GM19438 (cell line): ENCODE measurements at regions not wholly inside any gene's neighbourhood (a gene's known extent, or its start where the extent isn't known, plus 50 kb on each side); places are given as distances from the start of the nearest gene placed in this dataset.

ENCODE experiments used
- ATAC-seq: cut with Tn5 transposase; IDR thresholded peaks from one replicate; pipeline ENCODE4 v1.9.1; 2021; ENCODE audit warnings: low read depth; ENCODE audit not compliant: unreplicated experiment

DNA sequence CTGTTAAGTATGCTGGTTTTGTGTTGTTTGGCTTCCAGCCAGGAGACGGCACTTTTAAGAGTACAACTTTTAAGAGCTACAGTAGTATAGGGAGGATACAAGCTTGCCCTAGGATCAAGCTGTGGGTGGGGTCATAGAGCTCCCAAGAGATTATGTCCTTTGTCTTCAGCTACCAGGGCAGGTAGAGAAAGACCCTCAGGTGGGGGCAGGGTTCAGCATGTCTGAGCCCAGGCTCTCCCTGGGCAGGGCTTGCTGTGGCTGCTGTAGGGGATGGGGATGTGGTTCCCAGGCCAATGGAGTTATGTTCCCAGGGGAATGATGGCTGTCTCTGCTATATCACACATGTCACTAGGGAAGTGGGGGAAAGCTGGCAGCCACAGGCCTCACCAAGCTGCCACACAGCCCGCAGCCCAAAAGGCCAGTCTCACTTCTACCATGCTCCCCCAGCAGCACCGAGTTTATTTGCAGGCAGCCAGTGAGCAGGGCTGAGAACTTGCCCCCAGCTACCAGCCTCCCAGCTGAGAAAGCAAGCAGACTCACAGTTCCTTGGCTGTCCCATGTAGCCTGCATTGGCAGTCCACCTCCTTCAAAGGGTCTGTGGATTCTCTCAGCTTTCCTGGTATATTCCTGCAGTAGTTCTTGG, 105.7 kb upstream of the ERBB4 start:
- no peak for ATAC-seq

DNA sequence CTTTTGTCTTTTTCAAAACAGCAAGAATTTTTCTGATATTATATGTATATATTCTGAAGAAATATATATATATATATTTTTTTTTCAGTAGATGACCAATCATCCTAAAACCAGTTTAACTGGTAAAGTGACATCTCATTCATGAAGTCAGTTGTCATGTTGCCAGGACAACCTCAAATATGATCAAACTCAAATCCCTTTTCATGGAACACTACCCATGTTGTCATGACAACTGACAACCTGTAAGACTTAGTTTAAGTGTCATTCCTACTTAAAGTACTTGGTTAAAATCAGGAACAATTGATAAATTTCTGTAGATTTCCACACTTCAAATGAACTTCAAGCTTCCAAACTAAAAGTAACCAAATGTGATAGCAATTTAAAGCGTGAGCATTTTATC, 101.8 kb upstream of the ERBB4 start:
- ATAC-seq, result no peak

DNA sequence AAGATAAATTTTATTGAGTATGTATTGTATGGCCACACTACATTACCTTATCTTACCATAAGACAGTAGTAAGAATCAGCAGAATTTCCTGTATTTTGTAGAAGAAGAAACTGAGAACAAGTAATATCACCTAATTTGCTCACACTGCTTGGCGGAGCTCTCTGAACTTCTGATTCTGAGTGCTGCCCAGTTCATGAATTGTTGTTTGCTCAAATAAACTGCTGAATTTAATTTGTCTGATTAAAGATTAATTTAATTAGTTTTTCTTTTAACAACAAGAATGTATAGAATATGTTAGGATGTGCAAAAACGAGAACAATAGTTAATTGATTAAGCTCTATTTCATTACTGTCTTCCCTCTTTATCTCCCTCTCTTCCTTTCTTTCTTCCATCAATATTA, 100.1 kb upstream of the ERBB4 start:
- ATAC-seq, result no peak

DNA sequence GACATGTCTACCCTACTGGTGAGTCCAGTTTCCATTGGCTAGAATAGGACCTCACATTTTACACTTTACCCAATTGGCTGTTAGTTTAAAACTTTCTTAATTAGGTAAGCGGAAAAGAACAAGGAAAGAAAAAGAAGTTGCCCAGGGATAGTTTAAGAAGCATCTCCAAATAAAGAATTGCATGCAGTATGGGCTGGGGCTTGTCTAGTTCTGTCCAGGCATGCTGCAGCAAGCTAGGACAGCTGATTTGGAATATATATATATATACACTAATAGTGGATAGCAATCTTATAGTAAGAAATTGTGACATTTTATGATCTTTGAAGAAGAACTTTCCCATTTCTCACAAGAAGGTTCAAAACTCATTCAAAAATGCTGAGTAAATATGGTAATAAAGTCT, 90.0 kb upstream of the ERBB4 start:
- no peak for ATAC-seq

DNA sequence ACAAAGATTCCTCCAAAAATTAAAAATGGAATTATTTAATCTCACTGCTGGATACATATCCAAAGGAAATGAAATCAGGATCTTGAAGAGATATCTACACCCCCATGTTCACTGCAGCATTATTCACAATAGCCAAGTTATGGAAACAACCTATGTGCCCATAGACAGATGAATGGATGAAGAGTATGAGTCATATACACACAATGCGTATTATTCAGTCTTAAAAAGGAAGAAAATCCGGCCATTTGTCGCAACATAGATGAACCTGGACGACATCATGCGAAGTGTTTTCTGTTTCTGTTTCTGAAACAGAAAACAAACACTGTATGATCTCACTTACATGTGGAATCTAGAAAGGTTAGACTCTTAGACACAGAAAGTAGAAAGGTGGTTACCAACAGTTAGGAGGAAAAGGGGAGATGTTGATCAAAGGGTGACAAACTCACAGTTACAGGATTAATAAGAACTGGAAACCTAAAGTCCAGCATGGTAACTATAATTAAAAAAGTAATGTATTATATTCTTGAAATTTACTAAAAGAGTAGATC, 87.8 kb upstream of the ERBB4 start:
- no peak for ATAC-seq

DNA sequence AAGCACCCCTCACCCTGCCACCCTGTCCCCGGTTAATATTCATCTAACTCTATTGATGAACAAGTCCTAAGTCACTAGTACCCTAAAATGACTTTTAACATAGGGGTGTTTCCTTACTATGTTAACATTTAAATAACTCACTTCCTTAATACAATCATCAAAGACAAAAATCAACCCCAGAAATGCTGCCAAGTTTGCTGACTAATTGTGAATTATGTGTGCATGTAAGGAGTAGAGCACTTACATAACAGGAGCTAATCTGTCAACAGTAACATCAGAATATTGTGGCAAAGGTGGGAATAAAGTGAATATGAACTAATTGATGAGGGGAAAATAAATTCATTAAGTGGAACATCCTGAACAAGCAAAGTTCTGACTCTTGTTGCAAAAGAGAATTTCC, 81.4 kb upstream of the ERBB4 start:
- ATAC-seq, result no peak

DNA sequence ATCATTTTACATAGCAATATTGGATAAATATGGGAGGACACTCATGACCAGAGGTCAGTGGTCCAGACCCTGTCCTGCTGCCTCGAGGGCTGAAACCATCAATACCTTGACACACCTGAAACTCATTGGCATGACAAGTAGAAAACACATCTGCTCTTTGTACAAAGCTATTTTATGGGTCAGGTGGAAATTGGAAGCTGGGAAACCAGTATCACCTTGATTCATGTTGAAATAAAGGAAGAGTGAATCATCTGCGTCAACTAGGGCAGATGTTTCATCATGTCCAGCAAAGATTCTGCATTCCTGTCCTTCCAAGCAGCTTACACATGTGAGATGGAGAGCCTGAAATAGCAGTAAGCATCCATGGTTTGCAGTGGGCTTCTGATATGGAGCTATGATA, 80.0 kb upstream of the ERBB4 start:
- no peak for ATAC-seq

DNA sequence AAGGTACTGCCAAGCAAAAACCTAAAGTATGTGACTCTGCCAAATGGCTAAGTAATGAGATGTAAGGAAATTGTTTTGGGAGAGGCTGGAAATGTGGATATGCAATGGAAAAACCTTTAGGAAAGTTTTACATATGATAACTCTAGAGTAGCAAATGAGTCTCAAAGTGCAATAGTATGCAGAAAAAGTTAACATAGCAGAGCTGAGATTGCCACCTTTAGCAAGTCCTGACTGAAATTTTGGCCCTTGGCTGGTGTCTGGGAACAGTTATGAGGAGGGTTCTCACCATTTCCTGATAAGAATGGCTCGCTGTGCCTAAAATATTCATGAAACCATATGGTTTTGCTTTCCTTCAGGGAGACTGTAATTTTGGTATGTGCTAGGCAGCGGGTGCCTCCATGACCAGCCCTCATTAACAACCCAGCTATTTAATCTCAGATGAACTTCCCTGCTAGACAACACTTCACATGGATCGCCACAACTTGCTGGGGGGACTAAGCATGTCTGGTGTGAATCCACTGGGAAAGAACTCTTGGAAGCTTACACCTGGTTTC, 72.3 kb upstream of the ERBB4 start:
- no peak for ATAC-seq

DNA sequence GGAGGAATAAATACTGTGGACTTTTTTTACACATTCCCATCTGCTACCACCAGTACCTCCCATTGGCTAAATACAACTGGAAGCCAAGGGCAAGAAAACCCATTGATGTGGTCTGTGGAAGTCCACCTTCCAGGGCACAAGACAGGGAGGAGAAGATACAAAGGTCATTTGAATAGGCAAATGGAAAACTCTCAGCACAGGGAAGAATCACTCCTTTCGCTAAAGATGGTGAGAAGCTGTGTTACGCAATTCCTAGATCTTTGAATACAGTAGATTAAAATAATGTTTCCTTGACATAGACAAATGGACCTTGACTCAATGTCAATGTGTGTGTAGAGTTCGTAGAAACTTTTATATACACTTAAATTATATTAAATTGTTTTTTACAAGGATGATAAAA, 70.9 kb upstream of the ERBB4 start:
- ATAC-seq, result no peak

DNA sequence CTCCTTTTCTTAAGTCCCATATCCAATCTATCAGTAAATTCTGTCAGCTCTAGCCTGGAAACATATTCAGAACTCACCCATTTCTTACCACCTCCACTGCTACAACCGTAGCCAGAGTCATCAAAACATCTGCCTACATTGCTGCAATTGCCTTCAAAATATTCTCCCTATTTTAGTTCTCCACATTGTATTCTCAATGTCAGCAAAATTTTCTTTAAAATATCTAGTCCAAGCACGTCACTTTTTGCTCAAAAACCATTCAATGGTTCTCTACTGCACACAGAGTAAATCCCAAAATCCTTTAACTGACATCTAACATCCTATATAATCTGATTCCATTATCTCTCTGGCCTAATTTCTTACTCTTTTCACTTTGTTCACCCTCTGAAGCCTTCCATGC, 68.5 kb upstream of the ERBB4 start:
- no peak for ATAC-seq

DNA sequence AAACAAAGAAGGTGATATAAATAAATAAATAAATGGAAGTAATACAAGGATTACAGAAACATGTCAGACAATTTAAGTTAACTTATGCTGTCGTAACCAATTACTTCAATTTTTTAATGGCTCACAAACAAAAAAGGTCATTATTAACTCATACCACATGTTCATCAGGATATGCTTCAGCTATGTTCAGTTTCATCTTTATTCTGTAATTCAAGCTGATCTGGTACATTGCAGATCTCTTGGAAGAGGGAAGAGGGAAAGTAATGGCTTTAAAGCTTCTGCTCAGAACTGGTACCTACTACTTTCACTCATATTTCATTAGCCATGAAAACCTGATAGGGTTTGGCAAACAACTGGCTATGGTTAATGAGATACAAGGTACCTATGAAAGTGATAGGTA, 67.6 kb upstream of the ERBB4 start:
- ATAC-seq, result no peak

DNA sequence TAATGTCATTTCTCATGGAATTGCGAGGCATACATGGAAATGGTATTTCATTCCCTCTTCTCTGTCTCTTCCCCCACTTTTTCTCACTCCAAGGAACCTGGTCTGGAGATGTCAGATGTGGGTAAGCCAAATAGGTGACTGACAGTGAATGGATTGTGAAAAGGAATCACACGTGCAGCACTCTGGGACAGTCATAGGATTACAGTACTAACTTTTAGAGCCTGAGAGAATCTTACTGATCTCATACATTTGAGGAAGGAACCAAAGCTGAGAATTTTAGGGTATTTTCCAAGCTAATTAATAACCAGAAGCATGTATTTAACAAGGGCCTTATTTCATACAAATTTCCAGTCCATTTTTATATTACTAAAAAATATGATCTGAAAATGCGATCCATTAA, 58.1 kb upstream of the ERBB4 start:
- no peak for ATAC-seq

DNA sequence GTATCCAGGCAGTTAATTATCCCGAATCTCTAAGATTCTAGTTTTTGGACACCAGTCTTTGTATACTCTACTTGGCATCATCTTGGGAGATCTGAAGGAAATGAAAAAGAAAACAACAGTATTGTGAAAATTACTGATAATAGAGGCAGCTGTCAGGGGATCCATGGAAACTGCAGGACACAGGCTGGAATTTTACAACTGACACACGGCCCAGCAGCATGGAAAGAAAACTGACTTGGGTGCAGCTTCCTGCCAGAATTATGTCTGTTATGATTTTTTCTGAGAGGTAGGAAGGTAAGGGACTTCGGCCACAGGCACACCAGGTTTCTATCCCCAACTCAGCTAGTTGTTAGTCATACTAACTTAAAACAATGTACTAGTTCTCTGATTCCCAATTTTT, 57.7 kb upstream of the ERBB4 start:
- ATAC-seq, result no peak

DNA sequence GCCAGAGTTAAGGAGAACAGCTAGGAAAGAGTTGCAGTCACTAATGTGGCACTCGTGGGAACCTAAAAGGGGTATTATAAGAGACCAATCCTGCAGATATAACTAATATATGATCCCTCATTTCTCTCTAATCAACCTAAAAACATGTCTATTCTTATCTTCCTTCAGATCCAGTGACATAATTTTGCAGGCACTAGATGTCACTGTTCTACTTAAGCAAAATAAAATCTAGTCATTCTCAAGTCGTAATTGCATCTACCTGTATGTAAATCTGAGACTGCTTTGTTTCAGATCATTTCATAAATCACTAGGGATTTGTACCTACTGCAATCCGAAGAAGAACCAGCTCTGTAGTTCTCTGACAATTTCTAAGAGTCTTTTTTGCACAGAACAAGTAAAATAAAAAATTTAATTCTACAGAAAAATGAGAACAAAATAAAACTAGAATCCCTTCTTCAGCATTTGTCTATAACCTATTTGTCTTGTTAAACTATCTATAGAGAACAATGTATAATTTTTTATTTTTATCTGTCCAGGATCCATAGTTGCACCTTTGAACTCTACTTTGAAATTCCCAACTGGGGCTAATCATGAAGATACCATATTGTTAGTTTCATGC, 56.5 kb upstream of the ERBB4 start:
- ATAC-seq, result peak; percentile 70

DNA sequence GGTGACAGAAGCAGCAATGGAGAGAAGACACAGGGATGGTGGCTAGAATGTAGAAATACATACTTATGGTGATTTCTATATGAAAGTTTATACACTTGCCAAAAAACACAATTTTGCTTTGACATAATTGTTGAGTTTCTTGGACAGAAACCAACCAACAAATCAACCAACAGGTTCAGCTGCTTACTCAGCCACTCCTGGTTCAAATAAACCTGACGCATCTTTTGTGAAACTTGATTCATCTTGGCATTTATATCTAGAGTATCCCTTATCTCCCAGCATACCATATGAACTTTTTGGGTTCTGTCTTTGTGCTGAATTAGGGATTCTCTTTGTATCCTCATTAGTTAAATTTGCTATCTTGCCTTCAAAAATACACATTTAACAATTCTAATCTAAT, 54.1 kb upstream of the ERBB4 start:
- ATAC-seq, result no peak
